Prostate gland (tissue), 2 donors: ENCODE measurements at regions not wholly inside any gene's neighbourhood (a gene's known extent, or its start where the extent isn't known, plus 50 kb on each side); places are given as distances from the start of the nearest gene placed in this dataset.

Source experiments
- POLR2A ChIP-seq: fragments of 450-650 bp; IDR thresholded peaks from one replicate; pipeline ENCODE4 v1.6.1; 2016; ENCODE audit warnings: antibody characterized with exemption, mild to moderate bottlenecking
- TF ChIP-seq, protein P1 (sequence below), 4 experiments: fragments of 200-600 bp in 2 of 4; fragments of 450-650 bp in 2 of 4; sonication (generic) in 2 of 4; IDR thresholded peaks; 1 replicate in 3 of 4; 2 replicates in 1 of 4; pipeline ENCODE4 v1.5.1; 2016 to 2019; ENCODE audit warnings: antibody characterized with exemption in 4 of 4, mild to moderate bottlenecking in 2 of 4, moderate library complexity in 2 of 4

DNA sequence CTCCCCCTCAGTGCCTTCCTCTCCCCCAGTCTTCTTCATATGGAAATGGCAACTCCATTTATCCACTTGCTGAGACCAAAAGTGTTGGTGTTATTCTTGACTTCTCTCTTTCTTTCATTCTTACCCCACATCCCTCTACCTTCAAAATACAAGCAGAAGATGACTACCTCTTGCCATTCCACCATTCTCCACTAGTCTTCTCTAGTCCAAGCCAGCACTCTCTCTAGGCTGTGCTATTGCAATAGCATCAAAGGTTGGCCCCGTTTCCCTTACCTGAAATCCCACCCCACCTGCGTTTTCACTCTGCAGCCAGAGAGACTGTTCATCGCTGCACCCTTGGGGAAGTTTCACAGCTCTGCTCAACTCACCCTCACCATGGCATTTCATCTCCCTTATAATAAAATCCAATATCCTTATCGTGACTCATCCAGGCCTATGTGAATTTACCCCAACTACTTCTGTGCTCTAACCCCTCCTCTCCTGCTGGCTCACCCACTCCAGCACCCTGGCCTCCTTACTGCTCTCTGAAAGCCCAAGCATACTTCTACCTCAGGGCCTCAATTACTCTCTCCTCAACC is 109.1 kb downstream of the LSM5 start:
- TF ChIP-seq POLR2A, result no peak
- TF ChIP-seq, protein P1, sequence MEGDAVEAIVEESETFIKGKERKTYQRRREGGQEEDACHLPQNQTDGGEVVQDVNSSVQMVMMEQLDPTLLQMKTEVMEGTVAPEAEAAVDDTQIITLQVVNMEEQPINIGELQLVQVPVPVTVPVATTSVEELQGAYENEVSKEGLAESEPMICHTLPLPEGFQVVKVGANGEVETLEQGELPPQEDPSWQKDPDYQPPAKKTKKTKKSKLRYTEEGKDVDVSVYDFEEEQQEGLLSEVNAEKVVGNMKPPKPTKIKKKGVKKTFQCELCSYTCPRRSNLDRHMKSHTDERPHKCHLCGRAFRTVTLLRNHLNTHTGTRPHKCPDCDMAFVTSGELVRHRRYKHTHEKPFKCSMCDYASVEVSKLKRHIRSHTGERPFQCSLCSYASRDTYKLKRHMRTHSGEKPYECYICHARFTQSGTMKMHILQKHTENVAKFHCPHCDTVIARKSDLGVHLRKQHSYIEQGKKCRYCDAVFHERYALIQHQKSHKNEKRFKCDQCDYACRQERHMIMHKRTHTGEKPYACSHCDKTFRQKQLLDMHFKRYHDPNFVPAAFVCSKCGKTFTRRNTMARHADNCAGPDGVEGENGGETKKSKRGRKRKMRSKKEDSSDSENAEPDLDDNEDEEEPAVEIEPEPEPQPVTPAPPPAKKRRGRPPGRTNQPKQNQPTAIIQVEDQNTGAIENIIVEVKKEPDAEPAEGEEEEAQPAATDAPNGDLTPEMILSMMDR (IDR thresholded peaks at IDR 0.05), result no peak
